Activated T-helper 17 cell treated with anti-CD3 and anti-CD28 coated beads, Interleukin-2, amount 50 U/mL, for 72 hours (primary cell): ENCODE measurements at regions not wholly inside any gene's neighbourhood (a gene's known extent, or its start where the extent isn't known, plus 50 kb on each side); places are given as distances from the start of the nearest gene placed in this dataset.

Experiments
- ATAC-seq: fragments of 150-1000 bp; cut with Tn5 transposase; replicated peaks from 2 replicates; pipeline ENCODE4 v1.10.0; 2021; ENCODE audit warnings: mild to moderate bottlenecking, moderate library complexity
- H3K27ac Mint-ChIP-seq: one replicate; pipeline ENCODE4 v1.8.0; 2022; ENCODE audit warnings: mixed read lengths
- H3K27me3 Mint-ChIP-seq: one replicate; pipeline ENCODE4 v1.8.0; 2022; ENCODE audit warnings: mixed read lengths
- H3K36me3 Mint-ChIP-seq: one replicate; pipeline ENCODE4 v1.8.0; 2022; ENCODE audit warnings: low read depth, mild to moderate bottlenecking, mixed read lengths
- H3K4me1 Mint-ChIP-seq: one replicate; pipeline ENCODE4 v1.8.0; 2022; ENCODE audit warnings: mixed read lengths
- H3K4me3 Mint-ChIP-seq: one replicate; pipeline ENCODE4 v1.8.0; 2022; ENCODE audit warnings: mild to moderate bottlenecking, mixed read lengths
- H3K9me3 Mint-ChIP-seq: one replicate; pipeline ENCODE4 v1.8.0; 2022; ENCODE audit warnings: mixed read lengths

DNA sequence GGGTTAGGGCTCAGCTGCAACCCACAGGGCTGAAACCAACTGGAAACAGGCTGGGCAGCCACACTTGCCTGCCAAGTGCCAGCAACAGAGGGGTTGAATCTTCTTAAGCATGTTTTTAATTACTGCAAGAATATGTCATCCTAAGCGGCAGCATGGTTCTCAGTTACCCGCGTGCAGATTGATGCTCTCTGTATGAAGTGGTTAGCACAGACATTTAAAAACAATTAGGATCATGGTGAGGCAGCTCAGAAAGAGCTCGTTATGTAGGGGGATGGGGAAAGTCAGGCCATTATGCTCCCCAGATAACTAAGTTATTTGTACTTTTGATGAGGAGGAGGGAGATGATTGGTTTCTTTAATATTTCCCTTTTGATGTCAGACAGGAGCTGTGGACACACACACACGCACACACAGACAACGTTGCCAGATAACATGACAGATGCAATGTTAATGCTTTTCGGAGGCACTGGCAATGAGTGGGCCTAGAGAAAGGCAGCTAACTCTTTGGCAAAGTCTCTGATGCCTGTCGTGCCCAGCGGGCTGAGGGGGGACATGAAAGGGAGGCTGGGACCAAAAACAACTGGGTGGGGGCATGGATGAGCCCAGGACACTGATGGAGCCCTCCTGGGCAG is 389.7 kb downstream of the NXPE2 start:
- no peaks in the 10 kb centered on the region for H3K9me3 Mint-ChIP-seq
- H3K4me1 Mint-ChIP-seq: no peaks in the 10 kb centered on the region
- no peak for ATAC-seq
- H3K27me3 Mint-ChIP-seq: no peaks in the 10 kb centered on the region
- no peak overlapping the region for H3K27ac Mint-ChIP-seq
- no peaks in the 10 kb centered on the region for H3K36me3 Mint-ChIP-seq
- H3K4me3 Mint-ChIP-seq: no peak overlapping the region

GRCh38 chr11:115069599-115069998 is 391.3 kb downstream of the NXPE2 start:
- Mint-ChIP-seq H3K9me3 (no peaks in the 10 kb centered on the region), H3K27ac (no peak overlapping the region), H3K4me3 (no peak overlapping the region), H3K4me1 (no peaks in the 10 kb centered on the region), H3K36me3 (no peaks in the 10 kb centered on the region), H3K27me3 (no peaks in the 10 kb centered on the region)
- ATAC-seq: no peak

DNA sequence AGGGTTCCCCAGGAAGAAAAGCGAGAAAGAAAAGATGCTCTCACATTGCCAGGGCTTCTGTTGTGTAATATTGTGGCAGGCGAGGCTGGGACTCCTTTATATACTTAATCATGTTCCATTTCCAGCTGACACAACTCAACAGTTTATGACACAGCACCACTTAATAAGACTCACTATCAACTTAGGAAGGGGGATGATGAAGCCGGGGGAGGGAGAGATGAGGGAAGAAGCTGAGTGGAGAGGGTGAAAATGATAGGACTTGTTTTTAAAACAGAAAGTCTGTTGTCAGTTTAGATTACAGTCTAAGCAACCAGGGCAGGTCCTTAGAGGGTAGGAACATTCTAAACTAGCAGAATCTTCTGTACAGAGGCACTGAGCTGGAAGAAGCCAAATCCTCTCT is 397.0 kb downstream of the NXPE2 start:
- Mint-ChIP-seq H3K27ac (no peak overlapping the region), H3K27me3 (peaks cover 6% of the 10 kb centered on the region), H3K4me3 (no peak overlapping the region), H3K9me3 (no peaks in the 10 kb centered on the region), H3K36me3 (no peaks in the 10 kb centered on the region), H3K4me1 (no peaks in the 10 kb centered on the region)
- ATAC-seq: no peak

- H3K4me1 Mint-ChIP-seq: no peaks in the 10 kb centered on the region
- no peaks in the 10 kb centered on the region for H3K9me3 Mint-ChIP-seq
- no peaks in the 10 kb centered on the region for H3K36me3 Mint-ChIP-seq
- no peak overlapping the region for H3K27ac Mint-ChIP-seq
- peaks cover 6% of the 10 kb centered on the region for H3K27me3 Mint-ChIP-seq
- ATAC-seq: no peak
- H3K4me3 Mint-ChIP-seq: no peak overlapping the region
Measured at GRCh38 chr11:115077740-115078139, 399.4 kb downstream of the NXPE2 start.

- H3K27ac Mint-ChIP-seq: no peak overlapping the region
- no peaks in the 10 kb centered on the region for H3K9me3 Mint-ChIP-seq
- no peak overlapping the region for H3K4me3 Mint-ChIP-seq
- no peak for ATAC-seq
- peaks cover 6% of the 10 kb centered on the region for H3K27me3 Mint-ChIP-seq
- no peaks in the 10 kb centered on the region for H3K4me1 Mint-ChIP-seq
- no peaks in the 10 kb centered on the region for H3K36me3 Mint-ChIP-seq
Measured at GRCh38 chr11:115078461-115079438, 400.4 kb downstream of the NXPE2 start.

- Mint-ChIP-seq H3K9me3 (no peaks in the 10 kb centered on the region), H3K27me3 (peaks cover 9% of the 10 kb centered on the region), H3K27ac (no peak overlapping the region), H3K36me3 (no peaks in the 10 kb centered on the region), H3K4me1 (no peaks in the 10 kb centered on the region), H3K4me3 (no peak overlapping the region)
- ATAC-seq: no peak
Measured at GRCh38 chr11:115080923-115081680, 402.8 kb downstream of the NXPE2 start.

- Mint-ChIP-seq H3K27ac (no peak overlapping the region), H3K4me3 (no peak overlapping the region), H3K4me1 (no peaks in the 10 kb centered on the region), H3K9me3 (no peaks in the 10 kb centered on the region), H3K27me3 (peaks cover 6% of the 10 kb centered on the region), H3K36me3 (no peaks in the 10 kb centered on the region)
- no peak for ATAC-seq
Measured at GRCh38 chr11:115081972-115082371, 403.6 kb downstream of the NXPE2 start.

DNA sequence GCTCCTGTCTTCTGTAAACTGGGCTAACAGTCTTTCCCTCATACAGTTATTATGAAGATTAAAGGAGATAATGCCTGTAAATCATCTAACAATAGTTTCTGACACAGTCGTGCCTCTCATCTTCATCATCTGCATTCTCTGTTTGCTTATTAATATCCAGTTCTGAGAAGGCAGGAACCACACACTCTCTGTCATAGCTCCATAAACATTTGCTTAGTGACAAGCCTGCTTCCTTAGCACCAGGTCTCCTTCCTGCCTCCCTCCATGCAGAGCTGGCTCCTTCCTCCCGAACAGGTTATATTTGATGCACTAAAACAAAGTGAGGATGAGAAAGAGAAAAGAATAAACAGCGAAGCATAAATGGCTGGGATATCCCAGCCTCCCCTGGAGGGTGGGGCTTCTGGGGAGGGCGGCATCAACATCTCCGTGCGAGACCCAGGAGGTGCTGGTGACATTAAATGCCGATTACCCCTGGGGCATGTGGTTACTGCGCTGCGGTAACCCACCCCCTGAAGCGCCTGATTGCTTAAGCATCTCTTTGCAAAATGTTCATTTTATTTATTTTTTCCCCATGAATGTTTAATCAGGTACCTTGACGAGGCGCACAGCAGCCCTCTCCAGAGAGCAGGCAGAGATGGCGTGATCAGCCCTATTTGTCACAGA is 404.9 kb downstream of the NXPE2 start:
- H3K27me3 Mint-ChIP-seq: peaks cover 3% of the 10 kb centered on the region
- no peak overlapping the region for H3K27ac Mint-ChIP-seq
- H3K9me3 Mint-ChIP-seq: no peaks in the 10 kb centered on the region
- no peak overlapping the region for H3K4me3 Mint-ChIP-seq
- no peaks in the 10 kb centered on the region for H3K36me3 Mint-ChIP-seq
- H3K4me1 Mint-ChIP-seq: no peaks in the 10 kb centered on the region
- no peak for ATAC-seq

GRCh38 chr11:115084231-115084630 is 405.9 kb downstream of the NXPE2 start:
- no peaks in the 10 kb centered on the region for H3K36me3 Mint-ChIP-seq
- no peak overlapping the region for H3K4me3 Mint-ChIP-seq
- H3K27me3 Mint-ChIP-seq: peaks cover 3% of the 10 kb centered on the region
- H3K27ac Mint-ChIP-seq: no peak overlapping the region
- no peak for ATAC-seq
- no peaks in the 10 kb centered on the region for H3K9me3 Mint-ChIP-seq
- no peaks in the 10 kb centered on the region for H3K4me1 Mint-ChIP-seq

DNA sequence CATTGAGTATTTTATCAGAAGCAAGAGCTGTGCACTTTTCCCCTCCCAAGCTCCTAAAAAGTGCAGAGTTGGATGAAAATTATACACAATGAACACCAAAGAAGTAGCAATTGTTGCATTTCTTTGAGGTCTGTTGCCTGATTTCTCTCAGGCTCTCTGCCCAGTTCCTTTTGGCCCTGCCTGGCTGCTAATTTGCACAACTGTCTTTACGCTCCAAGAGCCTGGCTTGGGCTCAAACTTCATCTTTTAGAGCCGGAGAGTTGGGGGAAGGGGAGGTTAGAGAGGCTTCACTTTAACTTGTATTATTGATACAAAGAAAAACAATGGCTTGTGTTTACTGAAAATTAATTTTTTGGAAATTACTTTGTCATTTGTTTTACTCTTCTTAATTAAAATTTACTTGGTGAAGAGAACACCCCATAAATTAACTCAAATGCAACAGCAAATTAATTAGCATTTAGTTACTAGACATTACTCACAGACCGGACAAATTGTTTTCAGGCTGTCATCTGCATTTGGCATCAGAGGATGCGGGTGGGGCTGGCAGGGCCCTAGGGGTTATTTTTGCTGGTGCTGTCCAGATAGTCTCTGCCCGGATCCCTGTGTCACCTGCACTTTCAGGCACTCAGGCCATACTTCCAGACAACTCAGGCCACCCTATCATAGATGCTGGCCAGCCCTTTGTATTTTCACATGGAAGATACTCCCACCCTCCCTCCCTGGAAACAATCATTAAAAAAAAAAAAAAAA is 407.3 kb downstream of the NXPE2 start:
- Mint-ChIP-seq H3K4me1 (no peaks in the 10 kb centered on the region), H3K4me3 (no peak overlapping the region), H3K27me3 (peaks cover 3% of the 10 kb centered on the region), H3K36me3 (no peaks in the 10 kb centered on the region), H3K27ac (no peak overlapping the region), H3K9me3 (no peaks in the 10 kb centered on the region)
- no peak for ATAC-seq

- no peak for ATAC-seq
- Mint-ChIP-seq H3K27ac (no peak overlapping the region), H3K27me3 (peaks cover 3% of the 10 kb centered on the region), H3K9me3 (no peaks in the 10 kb centered on the region), H3K4me3 (no peak overlapping the region), H3K36me3 (no peaks in the 10 kb centered on the region), H3K4me1 (no peaks in the 10 kb centered on the region)
Measured at GRCh38 chr11:115087791-115088190, 409.5 kb downstream of the NXPE2 start.

GRCh38 chr11:115092516-115092915 is 411.7 kb downstream of the CADM1 start:
- peaks cover 6% of the 10 kb centered on the region for H3K27me3 Mint-ChIP-seq
- no peak overlapping the region for H3K4me3 Mint-ChIP-seq
- H3K4me1 Mint-ChIP-seq: no peaks in the 10 kb centered on the region
- H3K9me3 Mint-ChIP-seq: no peaks in the 10 kb centered on the region
- H3K27ac Mint-ChIP-seq: no peak overlapping the region
- H3K36me3 Mint-ChIP-seq: no peaks in the 10 kb centered on the region
- ATAC-seq: no peak

GRCh38 chr11:115097796-115098408 is 406.3 kb downstream of the CADM1 start:
- no peaks in the 10 kb centered on the region for H3K4me1 Mint-ChIP-seq
- peaks cover 13% of the 10 kb centered on the region for H3K27me3 Mint-ChIP-seq
- H3K36me3 Mint-ChIP-seq: no peaks in the 10 kb centered on the region
- H3K27ac Mint-ChIP-seq: no peak overlapping the region
- no peak for ATAC-seq
- H3K4me3 Mint-ChIP-seq: no peak overlapping the region
- H3K9me3 Mint-ChIP-seq: peaks cover 7% of the 10 kb centered on the region
